GM18499 (cell line): ENCODE measurements at regions not wholly inside any gene's neighbourhood (a gene's known extent, or its start where the extent isn't known, plus 50 kb on each side); places are given as distances from the start of the nearest gene placed in this dataset.
A peak's percentile ranks its signal among the peaks of the same experiment; 100 is the strongest.
"Not testable (repeated sequence)": the region's sequence is repeated elsewhere in the genome, so short reads cannot be mapped to it uniquely, and the experiment has no call there.

Experiments
- ATAC-seq: cut with Tn5 transposase; IDR thresholded peaks from one replicate; pipeline ENCODE4 v1.9.1; 2021; ENCODE audit warnings: moderate number of reproducible peaks; ENCODE audit not compliant: insufficient read depth, unreplicated experiment

- ATAC-seq, result peak; percentile 90
Measured at GRCh38 chr16:58853854-58854791, 120.0 kb upstream of the GOT2 start.

DNA sequence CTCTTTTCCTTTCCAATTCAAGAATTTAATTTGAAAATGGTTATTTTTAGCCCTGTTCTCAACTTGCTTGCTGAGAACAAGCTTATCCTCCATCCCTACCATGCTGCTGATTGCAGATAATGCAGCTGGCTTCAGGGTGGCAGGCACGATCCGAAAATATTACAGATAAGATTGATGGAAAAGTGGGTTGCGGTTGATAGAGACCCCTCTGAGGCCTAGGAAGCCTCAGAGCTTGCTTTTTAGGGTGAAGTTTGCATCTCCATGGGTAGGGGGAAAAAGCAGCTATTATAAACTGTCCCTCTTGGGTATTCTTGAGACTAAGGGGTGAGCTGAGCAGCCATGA, 116.5 kb upstream of the GOT2 start:
- no peak for ATAC-seq

DNA sequence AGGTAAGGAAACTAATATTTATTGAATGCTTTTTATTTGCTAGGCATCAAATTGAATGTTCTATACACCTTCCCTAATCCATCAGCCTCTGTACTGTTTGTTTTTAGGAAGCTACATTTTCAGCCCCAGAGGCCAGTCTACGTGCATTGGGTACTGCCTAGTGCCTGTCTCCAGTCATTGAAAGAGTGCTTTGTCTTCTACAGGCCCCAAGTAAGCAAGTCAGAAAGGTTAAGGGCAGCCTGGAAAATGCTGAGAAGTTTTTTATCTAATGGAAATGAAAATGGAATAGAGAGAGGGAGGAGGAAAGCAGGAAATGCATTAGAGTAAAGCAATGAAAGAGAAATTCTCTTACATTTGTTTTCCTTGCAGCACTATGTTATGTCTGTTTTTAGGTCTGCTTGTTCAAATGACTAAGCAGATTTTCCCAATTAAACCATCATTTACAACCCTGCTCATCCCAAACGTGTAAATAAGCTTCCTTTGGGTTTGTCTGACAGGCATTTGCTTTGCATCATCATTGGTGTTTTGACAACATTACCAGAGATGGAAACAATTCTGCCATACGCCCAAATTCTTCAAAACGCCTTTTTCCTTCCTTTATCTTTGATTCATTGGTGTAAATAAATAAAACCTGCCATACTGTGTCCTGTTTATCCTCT, 116.0 kb upstream of the GOT2 start:
- ATAC-seq, result no peak

DNA sequence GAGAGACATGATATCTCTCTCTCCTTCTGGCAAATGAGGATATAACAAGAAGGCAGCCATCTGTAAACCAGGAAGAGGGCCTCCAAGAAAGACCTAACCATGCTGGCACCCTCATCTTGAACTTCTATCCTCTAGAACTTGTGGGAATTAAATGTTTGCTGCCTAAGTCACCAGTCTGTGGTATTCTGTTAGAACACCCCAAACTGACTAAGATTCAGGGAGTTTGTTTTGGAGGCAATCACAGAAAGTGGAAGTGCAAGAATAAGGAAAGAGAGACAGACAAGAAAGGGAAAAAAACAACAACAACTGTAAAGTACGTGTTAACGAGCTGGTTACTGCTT, 114.5 kb upstream of the GOT2 start:
- ATAC-seq, result no peak

DNA sequence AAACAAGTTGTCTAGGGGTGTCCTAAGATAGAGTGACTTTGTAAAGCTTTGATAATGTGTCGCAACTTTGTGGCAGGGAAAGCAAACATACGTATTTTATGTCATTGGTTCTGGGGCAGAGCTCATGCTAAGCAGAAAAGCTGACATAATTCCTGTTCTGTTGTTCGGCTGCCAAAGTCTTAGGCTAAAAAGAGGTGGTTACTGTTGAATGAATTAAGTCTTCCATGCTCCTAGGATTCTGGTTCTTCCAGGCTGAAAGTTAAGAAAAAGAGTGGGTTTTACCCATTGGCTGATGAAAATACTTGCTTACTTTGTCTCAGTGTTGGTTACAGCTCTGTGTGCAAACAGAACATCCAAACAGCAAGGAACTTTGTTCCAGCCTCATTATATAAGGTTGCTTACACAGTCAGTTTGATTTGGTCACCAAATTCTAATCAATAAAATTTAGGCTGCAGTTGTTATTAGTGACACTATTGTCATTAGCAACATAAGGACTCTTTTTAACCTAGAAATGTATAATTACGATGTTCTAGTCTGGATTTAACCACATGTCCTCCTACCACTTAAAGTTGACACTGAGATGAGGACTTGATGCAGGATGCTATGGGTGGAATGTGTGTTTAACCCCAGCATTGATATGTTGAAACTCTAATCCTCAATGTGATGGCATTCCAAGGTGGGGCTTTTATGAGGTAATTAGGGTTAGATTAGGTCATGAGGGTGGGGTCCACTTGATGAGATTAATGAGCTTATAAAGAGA, 114.0 kb upstream of the GOT2 start:
- ATAC-seq, result no peak

DNA sequence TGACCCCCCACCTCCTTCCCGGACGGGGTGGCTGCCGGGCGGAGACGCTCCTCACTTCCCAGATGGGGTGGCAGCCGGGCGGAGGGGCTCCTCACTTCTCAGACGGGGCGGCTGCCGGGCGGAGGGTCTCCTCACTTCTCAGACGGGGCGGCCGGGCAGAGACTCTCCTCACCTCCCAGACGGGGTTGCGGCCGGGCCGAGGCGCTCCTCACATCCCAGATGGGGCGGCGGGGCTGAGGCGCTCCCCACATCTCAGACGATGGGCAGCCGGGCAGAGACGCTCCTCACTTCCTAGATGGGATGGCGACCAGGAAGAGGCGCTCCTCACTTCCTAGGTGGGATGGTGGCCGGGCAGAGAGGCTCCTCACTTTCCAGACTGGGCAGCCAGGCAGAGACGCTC, 112.1 kb upstream of the GOT2 start:
- ATAC-seq, result not testable (repeated sequence)

DNA sequence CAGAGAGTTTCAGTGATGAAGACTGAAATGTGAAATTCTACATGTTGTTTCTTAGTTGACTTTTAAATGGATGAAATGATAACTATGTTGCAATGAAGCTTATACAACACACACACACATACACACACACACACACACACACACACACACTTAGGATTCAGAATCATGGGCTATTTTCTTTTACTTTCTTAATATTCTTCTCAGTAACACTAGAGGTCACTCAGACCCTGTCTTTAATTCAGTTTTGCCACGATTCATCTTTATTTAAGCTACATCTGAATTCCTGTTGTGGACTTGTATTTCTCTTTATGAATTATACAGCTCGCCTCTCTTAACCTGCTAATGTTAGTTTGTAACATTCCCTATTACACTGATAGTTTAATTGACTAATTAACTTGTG, 109.6 kb upstream of the GOT2 start:
- peak; percentile 59 for ATAC-seq

DNA sequence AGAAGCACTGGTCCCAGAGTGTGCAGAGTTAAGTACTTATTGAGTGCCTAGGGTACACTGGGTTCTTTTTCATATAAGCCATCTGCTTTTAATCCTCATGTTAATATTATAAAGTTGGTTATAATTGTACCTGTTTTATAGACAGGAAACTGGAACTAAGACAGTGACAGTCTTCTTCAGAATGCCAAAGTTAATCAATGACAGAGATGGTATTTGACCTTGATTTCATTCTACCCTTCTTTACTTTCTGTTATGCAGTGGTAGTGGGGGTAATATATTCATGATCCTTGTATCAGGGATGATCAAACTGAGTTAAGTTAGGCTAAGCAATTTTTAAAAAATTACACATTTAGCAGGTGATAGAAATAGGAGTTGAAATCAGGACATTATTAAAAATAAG, 108.6 kb upstream of the GOT2 start:
- no peak for ATAC-seq

GRCh38 chr16:58842156-58842555, 108.0 kb upstream of the GOT2 start:
- no peak for ATAC-seq

- ATAC-seq, result no peak
Measured at GRCh38 chr16:58837950-58838349, 103.8 kb upstream of the GOT2 start.

DNA sequence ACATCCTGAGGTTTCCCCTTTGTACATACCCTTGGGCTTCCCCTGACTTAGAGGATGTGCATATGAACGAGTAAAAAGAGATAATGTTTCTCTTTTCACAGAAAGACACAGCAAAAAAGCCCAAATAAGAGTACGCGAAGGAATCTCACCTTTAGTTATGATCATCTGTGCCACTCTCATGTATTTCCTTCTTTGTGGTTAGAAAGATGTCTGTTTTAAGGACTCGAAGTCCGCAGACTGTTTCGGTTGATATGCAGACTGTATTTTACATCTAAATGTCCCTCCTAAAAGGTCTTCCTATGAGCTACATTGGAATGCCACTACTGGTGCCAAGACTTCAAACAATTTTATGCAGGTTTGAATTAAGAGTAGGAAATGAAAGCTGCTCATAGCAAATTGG, 102.3 kb upstream of the GOT2 start:
- ATAC-seq, result no peak

DNA sequence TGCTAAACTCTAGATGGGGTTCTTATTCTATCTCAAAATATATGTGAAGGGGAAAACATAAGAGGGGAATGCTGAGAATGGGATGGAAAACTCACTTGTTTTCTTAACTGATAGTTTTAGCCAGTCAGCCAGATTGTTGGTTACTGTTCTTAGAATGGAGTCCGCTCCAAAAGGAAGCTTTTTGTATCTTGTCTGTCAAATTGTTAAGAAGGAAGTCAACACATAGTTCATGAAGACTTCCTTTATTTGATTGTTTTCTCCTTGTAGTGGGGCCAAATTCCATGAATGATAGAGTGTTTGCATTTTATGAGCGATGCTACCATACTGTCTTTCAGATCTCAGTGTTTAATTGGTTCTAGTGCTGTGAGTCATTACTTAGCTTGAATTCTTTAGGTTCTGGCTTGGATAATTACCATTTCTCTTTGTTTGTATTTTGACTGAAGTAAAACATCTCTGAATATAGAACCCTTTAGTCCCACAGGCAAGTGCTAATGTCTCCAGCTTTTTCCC, 98.3 kb upstream of the GOT2 start:
- no peak for ATAC-seq

- ATAC-seq, result no peak
Measured at GRCh38 chr16:58831386-58831785, 97.3 kb upstream of the GOT2 start.

DNA sequence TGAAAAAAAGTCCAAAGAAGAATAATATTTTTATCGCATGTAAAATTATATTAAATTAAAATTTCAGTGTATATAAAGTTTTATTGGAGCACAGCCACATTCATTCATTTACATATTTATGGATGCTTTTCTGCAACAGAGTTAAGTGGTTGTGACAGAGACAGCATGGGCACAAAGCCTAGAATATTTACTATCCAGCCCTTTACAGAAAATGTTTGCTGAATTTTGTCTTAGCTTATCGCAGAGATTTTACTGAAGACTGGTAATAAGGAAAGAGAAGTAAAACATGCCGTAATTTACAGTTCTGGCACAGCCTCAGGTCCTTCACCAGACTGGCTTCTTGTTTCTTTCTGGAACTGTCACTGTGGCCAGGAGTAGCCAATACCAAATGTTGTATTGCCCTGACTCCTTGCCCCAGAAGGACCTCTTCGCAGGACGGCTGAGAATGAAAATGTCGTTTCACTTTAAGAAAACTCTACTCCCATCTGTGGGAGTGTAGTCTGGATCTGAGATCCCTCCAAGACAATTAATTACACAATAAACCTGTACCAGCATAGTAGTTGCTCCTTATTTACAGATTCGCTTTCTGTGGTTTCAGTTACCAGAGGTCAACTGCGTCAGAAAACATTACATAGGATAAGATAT, 94.9 kb upstream of the GOT2 start:
- ATAC-seq, result no peak

DNA sequence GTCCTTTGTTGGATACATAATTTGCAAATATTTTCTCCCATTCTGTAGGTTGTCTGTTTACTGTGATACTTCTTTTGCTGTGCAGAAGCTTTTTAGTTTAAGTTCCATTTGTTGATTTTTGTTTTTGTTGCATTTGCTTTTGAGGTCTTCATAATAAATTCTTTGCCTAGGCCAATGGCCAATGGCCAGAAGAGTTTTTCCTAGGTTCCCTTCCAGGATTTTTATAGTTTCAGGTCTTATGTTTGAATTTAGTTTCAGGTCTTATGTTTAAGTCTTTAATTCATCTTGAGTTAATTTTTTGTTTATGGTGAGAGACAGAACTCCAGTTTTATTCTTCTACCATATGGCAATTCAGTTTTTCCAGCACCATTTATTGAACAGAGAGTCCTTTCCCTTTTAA, 90.1 kb upstream of the GOT2 start:
- ATAC-seq, result no peak

GRCh38 chr16:58821886-58822285, 87.8 kb upstream of the GOT2 start:
- no peak for ATAC-seq

DNA sequence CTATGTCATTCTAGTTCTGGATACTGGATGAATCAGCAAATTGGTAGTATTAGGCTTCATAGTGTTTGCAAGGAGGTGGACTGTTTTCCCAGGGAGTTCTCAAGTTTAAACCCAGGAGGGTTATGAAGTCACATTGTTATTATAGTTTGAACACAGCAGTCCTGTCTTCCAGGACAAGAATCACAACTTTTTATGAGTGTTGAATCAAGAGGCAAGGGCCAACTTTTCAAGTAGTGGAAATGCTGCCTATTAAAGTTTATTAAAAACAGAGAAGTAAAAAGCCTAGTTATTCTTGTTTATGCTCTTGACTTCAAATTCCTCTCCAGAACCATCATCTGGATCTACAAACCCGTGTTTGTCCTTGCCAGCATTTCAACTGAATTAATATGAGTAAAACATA, 86.3 kb upstream of the GOT2 start:
- no peak for ATAC-seq

- no peak for ATAC-seq
Measured at GRCh38 chr16:58815181-58815888, 81.2 kb upstream of the GOT2 start.

DNA sequence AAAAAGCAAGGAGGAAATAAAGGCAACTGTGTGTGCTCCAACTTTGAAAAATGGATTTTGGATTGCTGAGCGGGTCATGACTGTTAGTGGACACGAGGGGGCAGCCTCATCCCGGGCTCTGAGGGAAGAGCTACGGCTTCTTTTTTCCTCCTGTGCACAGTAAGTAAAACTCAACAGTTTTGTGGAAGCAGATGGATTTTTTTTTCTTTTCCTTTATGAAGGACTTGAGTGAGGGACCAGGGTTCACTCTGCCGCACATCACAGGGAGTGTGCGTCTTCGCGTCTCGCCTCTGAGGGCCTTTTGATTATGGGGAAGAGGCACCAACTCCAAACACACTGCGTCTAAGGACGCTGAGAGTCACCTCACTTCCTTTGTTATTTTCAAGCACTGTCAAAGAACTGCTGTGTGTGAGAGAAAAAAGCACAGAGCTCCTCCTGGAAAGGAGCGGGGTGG, 80.3 kb upstream of the GOT2 start:
- no peak for ATAC-seq

- no peak for ATAC-seq
Measured at GRCh38 chr16:58809213-58809612, 75.1 kb upstream of the GOT2 start.
